ELR (cell line): ENCODE measurements at regions not wholly inside any gene's neighbourhood (a gene's known extent, or its start where the extent isn't known, plus 50 kb on each side); places are given as distances from the start of the nearest gene placed in this dataset.

Experiments used
- DNase-seq: peaks from one replicate; pipeline ENCODE4 v3.0.0-alpha.2; 2015; ENCODE audit warnings: low read depth

- DNase-seq: no peak
Observed at GRCh38 chr1:25080294-25081209, 150.5 kb upstream of the RUNX3 start.

GRCh38 chr1:25079048-25079447, 149.0 kb upstream of the RUNX3 start:
- DNase-seq: no peak

GRCh38 chr1:25074351-25075227, 144.5 kb upstream of the RUNX3 start:
- no peak for DNase-seq

DNA sequence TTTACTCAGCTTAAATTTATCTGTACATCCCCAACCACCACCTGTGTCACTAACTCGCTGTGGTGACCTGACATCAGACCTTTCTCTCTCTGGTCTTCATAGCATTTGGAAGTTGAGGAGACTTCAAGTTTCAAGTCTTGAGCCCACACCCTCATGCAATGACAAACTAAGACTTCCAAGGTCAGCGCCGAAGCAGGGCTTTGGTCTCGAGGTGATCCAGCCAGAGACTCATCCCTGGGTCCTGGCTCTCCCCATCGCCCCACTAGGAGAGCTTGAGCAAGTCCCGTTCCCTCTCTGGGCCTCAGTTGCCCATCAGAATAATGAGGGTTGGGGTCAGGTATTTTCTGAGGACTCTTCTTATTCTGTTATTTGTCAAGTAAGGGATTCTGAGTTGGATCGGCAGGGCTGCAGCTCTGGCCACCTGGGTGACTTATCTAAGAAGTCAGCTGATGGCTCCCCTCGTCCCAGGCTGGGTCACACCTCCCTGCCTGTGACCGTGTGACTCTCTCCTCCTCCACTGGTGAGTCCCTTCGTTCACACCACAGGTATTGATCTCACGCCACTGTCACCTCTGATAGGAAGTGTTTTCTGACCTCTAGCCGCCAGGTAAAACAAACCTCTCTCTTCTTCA, 143.7 kb upstream of the RUNX3 start:
- no peak for DNase-seq

DNA sequence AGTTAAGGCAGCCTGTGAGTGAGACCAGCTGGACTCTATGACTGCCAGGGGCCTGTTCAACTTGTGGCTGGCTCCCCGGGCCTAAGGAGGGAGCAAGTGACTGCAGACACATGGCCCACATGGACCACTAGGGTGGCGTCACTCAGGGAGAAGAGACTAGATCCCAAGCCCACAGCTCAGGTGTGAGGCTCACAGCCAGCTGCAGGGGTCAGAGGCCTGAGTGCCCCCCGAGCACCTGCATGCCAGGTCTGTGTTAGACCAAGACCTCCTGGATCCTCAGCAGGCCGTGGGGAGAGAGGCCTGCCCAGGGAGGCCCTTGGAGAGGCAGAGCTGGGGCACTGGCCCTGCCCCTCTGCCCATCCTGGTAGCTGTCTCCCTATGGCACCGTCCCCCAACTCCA, 142.4 kb upstream of the RUNX3 start:
- no peak for DNase-seq

- no peak for DNase-seq
Observed at GRCh38 chr1:25068829-25069228, 138.8 kb upstream of the RUNX3 start.

DNA sequence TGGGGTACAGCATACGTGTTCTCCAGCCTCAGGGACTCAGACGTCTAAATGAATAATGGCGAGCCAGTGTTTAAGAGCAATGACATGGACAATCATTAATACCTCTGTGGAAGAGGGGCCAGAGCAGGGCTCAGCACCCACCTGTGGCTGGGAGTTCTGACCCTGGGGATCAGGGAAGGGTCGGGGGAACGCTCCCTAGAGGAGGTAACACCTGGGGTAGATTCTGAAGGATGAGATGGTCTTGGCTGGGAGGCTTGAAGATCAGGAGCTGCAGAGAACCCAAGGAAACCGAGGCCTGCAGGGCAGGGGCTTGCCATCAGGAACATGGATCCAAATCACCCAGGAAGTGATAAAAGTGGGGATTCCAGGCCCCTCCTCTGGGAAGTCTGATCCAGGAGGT, 138.2 kb upstream of the RUNX3 start:
- DNase-seq: no peak

DNA sequence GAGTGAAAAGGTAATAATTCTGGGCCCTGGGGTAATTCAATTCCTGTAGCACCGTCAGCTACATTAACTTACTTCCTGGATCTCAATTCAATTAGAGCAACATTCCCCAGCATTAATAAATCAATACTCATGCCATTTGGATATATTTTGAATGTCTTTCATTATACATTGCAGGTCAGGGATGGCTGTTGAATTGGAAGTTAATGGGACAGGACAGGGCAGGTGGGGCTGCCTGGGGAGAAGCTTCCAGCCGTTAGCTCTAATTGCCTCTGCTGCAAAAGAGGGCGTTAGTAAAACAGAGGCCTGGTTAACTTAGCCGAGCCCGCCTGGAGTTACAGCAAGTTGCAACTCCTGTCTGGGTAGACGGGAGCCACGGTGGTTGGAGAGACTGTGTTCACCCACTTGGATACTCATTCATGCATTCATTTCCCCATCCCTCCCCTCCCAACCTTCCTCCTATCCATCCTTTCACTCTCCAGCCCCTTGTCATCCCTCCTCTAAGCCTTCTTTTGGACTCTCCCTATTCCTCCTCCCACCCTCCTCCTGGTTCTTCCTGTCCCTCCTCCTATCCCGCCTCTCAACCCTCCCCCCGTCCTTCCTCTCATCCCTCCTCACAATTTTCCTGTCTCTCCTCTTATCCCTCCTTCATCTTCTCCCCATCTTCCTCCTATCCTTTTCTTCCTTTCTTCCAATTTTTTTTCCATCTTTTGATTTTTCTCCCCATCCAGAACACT, 137.6 kb upstream of the RUNX3 start:
- DNase-seq: no peak

DNA sequence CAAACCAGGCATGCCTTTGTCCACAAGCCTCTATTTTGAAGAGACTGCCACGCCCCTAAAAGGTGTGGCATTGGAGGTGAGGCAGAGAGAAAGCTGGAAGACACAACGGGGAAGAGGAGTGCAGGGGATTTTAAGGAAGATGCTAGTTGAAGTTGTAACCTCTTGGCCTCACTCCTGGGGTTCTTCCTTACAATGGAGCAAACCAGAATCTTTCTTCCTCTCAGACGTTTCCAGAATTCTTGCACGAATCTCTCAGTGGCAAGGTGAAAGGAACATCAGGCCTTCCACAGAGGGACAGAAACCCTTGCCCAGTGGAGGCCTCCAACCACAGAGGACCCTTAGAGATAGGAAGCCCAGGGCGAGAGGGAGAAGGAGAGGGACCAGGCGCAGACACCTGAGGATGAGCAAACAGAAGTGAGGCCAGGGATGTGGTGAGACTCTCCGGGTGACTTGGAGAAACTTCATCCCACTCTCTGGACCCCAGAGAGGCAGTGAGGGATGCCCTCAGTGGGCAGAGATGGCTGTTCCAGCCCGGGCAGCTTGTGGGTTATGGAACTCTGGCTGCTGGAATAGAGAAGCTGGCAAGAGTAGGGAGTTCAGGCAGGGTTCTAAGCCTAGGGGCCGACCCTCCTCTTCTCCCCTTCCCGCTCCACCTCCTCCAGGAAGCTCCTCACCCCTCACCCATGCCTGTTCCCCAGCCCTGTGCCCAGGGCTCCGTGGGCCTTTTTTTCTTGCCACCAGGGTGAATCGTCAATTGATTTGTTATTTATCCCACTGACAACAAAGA, 136.8 kb upstream of the RUNX3 start:
- DNase-seq: no peak

DNA sequence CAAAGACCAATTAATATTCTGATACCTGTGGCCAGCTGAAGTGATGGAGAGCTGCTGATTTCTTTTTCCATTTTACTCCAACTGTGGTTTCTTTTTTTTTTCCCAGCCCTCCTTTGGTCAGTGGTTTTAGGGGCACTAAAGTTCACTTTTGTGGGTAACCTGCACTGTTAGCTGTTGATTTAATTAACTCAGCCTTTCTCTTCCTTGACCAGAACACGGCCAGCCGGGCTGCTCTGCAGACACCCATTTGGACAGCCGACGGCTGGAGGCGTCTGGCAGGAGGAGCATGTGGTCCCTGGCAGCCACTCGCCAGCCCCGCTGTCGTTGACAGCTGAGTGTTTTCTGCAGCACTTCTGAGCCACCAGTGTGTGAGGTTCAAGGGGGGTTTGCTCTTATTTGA, 136.2 kb upstream of the RUNX3 start:
- no peak for DNase-seq

DNA sequence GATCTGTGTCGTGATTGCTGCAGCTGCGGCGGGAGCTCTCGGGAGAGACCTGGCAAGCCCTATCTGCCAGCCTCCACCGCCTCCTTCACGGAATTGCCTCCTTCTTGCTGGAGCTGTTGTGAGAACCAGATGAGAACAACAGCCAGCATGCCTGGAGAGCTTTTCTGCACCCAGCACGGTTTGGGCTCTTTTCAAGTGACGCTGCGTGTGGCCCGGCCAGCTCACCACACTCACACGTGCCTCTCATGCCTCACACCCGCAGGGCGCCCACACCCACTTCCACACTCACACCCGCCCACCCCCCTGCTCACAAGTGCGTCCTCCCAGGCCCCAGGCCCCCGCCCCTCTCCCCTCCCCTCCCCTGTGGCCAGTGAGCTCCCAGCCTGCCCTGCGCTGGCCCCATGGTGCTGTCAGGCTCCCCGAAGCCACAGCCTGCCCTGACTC, 135.7 kb upstream of the RUNX3 start:
- DNase-seq: peak; percentile 46

- no peak for DNase-seq
Observed at GRCh38 chr1:25065321-25065721, 135.2 kb upstream of the RUNX3 start.

- no peak for DNase-seq
Observed at GRCh38 chr1:25064465-25065240, 134.6 kb upstream of the RUNX3 start.

DNA sequence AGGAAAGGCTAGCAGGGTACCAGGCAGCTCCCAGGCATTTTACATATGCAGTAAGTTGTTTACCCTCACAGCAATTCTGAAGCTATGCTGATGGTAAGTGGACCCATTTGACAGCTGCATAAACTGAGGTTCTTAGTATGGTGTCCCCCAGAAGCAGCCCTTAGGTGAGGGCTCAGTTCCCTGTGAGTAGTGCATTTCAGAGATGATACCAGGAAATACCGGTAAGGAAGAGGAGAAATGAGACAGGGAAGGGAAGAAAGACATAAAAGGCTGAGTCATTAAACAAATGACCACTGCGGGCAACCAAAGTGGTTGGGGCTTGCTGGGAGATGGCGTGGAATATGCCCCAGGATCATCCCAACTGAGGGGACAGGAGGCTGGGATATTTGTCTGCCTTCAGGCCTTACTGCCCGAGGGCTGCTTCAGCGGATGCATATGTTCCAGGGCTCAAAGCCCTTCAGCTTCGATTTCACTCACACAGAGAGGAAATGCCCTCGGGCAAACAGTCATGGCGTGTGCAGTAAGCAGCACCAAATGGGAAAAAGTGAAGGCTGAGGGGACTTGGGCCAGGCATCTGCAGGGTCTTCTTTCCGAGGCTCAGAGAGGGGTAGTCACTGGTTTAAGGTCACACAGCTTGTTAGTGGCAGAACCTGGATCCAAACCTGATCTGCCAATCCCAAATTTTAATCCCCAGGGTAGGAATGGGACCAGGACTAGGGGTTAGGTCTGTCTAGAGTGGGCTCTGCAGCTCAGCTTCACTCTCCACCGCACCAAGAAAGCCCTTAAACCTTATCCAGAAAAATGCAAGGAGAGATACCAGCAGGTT, 133.7 kb upstream of the RUNX3 start:
- DNase-seq: peak; percentile 83

GRCh38 chr1:25062621-25063255, 132.7 kb upstream of the RUNX3 start:
- no peak for DNase-seq

DNA sequence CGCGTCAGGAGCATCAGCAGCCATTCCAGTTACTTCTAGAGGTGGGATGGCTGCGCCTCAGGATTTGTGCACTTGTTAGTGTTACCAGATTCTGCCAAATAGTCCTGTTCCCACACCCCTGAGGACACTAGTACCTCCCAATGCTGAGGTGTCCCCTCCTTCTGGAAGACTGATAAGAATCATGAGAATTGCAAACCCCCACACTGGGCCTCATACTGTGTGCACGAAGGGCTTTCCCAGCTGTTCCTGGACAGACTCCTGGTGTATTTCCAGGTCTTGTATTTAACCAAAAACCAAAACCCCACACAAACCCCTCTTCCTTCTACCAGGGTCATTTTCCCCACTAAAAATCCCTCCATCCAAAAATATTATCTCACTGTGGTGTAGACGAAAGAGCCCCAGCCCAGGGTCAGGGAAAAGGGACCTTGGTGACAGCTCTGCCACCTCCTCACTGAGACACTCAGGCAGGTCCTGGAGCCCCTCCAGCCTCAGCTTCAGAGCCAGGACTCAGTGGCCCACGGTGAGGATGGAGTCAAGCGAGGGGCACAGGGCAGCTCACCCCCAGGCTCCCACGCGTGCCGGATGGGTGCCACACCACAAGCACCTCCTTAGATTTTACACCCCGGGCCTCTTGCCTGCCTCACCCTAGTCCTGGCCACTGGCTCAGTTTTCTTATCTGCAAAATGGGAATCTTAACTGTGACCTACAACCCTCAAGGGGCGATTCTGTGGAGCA, 131.4 kb upstream of the RUNX3 start:
- DNase-seq: no peak

GRCh38 chr1:25057188-25057587, 127.1 kb upstream of the RUNX3 start:
- DNase-seq: no peak

GRCh38 chr1:25056536-25056935, 126.5 kb upstream of the RUNX3 start:
- no peak for DNase-seq
